Occipital lobe (tissue), 1 donor: ENCODE measurements at regions not wholly inside any gene's neighbourhood (a gene's known extent, or its start where the extent isn't known, plus 50 kb on each side); places are given as distances from the start of the nearest gene placed in this dataset.

Experiments used
- DNase-seq: peaks from one replicate; lab custom pipeline; 2025; lab: John Stamatoyannopoulos, UW

GRCh38 chr10:44033008-44033407 is 351.9 kb downstream of the CXCL12 start:
- DNase-seq = no peak

DNA sequence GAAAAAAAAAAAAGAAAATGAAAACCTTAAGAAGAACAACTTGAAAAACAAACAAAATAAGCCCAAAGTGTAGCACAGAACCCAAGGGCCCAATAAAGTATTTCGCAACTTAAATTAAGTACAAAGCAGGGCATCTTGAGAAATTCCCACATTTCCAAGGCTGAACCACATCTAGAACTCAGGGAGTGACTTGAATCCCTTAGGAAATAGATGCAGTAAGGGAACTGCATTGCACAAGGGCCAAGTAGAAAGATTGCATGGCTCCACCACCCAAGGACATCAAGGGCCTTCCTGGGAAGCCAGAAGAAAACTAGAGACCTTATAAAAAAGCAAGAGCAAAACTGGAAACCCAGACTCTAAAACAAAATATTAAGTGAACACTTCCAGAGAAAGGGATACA is 352.7 kb downstream of the CXCL12 start:
- DNase-seq = no peak

DNA sequence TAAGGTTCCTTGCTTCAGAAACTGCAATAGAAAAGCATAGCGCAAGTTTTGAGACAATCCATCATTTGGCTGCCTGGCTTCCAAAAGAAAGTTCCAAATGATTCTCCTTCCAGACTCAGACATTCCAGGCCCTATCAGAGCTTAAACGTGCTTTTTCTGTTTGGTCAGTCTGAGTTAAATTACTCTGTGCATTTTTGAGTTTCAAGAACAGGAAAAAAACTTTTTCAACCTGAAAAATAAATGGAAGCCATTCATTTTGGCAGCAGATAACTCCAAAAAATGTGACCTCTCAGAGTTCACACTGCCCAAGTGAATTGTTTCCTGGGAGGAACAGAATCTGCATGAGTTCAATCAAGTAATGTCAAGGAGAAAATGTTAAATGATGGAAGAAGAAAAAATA is 354.2 kb downstream of the CXCL12 start:
- DNase-seq = no peak

DNA sequence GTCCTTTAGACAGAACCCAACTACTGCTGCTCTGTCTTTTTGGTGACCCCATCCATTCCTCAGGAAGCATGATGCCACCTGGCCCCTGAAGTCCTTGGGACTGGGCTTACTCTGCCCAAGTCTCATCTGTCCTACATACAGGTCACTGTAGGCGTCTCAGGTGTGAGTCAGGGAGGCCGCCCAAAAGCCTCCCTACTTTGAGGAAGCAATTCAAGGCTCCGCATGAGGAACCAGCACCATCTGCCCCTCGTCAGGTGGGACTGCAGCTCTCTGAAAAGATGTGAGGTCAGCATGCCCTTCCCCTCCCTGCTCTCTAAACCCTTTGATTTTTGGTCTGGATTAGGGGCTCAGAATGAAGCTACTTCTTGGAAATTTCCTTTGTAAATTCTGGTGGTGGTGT is 354.8 kb downstream of the CXCL12 start:
- no peak for DNase-seq

- no peak for DNase-seq
Measured at GRCh38 chr10:44028384-44029137, 356.3 kb downstream of the CXCL12 start.

DNA sequence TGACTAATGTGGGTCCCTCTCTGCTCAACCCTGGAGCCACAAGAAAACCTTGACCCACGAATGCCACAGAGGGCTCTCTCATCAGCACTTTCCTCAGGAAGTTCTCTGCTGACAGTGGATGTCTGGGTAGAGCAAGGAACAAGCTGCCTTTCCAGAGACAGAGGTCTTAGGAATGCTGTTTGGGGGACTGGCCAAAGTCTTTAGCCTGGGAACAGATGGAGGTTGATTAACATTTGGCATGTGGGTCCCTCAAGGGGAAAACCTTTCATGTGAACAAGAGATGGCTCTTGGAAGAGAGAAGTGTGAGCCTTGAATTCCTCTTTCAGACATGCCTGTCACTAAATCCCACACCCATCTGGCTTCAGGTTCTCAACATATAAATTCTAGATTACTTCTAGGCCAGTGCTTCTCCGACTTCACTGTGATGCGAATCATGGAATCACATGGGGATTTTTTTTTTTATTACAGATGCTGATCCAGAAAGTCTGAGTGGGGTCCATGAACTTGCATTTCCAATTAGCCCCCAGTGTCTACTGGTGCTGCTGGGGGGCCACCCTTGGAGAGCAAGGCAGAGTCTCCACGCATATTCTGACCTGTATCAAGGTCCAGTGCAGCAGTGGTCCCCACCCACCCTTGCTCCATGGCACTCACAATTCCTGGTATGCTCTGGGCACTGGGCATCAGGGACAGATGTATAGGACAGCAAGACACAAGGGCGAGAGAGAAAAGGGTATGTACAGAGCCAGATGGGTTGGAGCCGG is 360.4 kb downstream of the CXCL12 start:
- no peak for DNase-seq

- DNase-seq = no peak
Measured at GRCh38 chr10:44023517-44023916, 361.4 kb downstream of the CXCL12 start.

GRCh38 chr10:44022203-44022602 is 362.7 kb downstream of the CXCL12 start:
- no peak for DNase-seq

DNA sequence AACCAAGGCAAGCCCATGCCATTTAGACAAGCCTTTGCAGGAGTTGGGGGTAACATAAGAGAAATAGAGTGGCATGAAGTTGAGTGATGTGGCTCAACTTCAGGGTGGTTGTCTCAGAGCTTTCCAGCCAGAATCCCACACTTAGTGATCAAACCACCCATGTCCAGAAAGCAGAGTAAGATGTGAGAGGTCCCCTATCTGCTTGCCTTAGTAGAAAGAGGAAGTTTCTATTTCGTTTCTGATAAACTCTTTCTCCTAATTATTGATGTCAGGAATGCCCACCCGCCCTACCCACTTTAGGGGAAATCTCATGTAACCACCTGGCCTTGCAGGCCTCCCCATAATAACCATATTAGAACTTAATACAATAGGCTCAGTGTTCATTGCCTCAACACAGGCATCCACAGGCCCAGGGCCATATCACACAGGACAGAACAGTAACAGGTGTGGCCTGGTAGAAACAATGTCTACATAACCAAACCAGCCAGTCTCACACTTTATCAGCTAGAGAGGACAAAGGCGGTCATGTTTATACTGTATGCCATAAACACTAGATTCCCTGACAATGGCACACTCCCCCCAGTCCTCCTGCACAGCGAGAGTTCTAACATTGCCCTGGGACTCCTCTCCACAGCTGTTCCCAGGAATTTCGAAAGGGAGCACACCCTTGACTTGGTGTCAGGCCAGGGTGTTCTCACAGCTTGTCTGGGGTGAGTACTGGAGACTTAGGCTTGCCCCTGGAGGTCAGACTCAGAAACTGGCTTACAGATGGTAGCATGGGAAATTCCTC is 364.4 kb downstream of the CXCL12 start:
- no peak for DNase-seq

- no peak for DNase-seq
Measured at GRCh38 chr10:44017483-44018145, 367.3 kb downstream of the CXCL12 start.

GRCh38 chr10:44016589-44017482 is 368.1 kb downstream of the CXCL12 start:
- DNase-seq = no peak

DNA sequence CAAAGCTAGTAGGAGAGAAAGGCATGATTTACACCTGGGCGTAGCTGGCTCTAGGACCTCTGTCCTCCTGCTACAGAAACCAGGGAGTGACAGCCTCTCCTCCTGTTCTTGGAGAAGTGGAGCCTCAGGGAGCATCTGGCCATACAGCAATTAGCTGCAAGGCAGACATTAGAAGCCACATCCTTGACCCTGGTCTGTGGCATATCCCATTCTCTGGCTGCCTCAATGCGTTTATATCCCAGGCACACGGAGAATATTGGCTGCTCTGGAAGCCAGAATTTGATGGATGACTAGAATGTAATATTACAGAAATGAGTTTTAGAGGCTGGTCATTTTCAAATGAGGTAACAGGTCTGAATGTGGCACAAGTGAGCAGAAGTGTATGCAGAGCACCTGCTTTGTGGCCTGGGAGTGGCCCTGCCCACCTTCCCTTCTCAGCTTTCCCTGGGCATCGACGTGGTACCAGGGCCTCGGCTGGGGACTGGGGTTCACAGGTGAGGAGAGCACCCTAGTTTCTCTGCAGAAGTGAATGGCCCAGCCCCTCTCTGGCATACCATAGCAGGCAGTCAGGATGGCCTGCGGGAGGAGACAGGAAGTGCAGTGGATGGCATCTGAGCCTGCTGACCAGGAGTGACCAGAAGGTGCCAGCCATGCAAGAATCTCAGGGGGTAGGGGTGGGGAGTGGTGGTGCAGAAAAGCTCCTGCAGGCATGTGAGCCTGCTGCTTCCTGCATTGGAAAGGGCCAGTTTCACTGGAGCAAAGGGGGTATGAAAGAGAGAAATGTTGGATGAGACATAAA is 367.2 kb upstream of the ZNF32 start:
- DNase-seq = no peak

GRCh38 chr10:44014644-44015250 is 366.1 kb upstream of the ZNF32 start:
- no peak for DNase-seq

GRCh38 chr10:44013981-44014380 is 365.3 kb upstream of the ZNF32 start:
- no peak for DNase-seq

DNA sequence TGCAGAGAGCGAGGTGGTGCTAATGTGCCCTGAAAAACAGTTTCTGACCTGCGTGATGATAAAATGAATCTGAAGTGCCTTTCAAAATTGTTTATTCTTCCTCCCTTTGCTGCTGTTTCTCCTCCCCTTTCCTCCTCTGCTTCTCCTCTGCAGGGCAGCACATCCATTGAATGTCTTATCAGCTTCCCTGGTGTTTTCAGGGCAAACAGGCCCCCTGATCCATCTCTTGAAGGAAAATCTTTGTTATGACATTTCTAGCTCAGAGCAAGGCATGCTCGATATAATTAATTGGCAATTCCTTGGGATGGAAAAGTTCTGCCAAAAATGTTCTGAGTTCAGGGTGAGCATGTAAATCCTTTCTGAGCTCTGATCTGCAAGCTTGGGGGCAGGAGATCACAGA is 364.2 kb upstream of the ZNF32 start:
- no peak for DNase-seq

- no peak for DNase-seq
Measured at GRCh38 chr10:44011603-44011981, 362.9 kb upstream of the ZNF32 start.

GRCh38 chr10:44010873-44011602 is 362.4 kb upstream of the ZNF32 start:
- no peak for DNase-seq

DNA sequence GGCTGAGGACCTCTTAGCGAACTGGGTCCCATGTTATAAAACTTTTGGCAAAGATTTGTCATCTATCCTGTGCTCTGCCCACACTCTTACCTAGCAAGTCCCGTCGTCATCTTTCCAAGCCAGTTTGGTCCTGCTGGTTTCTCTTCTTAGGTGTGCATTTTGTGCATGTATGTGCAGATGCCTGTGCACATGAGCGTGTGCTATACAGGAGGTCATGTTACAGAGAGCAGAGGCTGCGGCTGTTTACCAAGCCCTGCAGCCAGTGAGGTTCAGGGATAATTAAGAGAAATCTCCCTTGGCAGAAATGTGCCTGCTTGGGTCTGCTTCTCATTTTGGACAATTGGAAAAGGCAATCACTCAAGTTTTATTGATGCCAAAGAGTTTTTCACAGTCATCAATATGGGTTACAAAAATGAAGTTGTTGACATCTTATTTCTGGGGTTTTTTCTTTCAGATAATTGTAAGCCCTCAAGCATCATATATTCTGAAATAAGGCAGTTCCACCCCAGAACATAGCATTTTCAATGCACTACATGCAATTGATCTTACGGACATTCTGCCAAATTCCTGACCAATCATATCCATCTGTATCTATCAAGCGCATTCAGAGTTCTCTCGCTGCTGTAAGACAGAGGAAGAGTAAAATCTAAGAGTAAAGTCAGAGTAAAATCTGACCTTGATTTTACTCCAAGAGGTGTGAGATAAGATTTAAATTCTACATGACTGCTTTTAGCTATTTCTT is 361.4 kb upstream of the ZNF32 start:
- DNase-seq = no peak
